ENCODE measurements at regions not wholly inside any gene's neighbourhood (a gene's known extent, or its start where the extent isn't known, plus 50 kb on each side); places are given as distances from the start of the nearest gene placed in this dataset.
"Not testable (repeated sequence)": the region's sequence is repeated elsewhere in the genome, so short reads cannot be mapped to it uniquely, and the experiment has no call there.

DNA sequence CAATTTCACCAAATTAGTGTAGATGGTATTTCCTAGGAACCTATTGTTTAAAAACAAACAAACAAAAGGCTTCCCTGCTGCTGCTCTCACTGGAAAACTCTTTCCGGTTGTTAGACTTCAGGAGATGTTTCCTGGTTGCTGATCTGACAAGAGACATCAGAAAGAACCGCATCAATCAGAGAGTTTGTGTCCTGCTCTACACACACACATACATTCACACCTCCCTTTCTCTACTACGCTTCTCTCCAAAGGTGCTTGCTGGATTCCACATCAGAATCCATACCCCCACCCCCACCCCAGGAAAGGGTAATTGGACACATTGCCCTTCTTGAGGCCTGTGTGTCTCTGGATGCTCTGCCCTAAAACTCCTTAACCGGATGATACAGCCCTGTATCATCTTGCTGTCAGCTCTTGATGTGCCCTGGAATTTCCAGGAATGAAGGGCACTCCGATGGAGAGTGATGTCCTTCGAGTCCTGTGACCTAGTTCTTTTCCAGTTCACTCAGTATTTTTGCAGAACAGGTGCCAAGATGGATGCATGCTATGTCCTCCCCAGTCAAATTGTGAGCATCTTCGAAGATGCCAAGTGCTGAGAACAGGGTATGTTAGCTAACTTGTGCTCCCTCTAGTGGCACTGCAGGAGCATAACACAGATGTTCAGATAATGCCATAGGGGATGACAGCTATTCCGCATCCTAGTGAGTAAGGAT, 113.7 kb upstream of the SLC35F3 start:
- DNase-seq, result peak; percentile 34

DNA sequence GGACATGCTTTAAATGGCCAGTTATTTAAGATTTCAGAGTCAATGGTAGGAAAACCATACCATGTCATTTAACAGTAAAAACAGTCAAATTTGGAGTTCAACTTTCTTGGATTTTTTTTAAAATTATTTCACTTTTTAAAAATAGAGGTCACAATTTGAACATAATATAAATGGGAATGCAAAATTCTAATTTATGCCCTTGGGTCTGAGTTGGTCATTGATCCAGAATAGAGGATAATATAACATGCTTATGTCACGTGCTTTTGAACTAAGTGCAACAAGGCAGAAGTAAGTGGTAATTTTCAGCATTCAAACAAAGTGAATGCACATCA, 113.1 kb upstream of the SLC35F3 start:
- no peak for DNase-seq

DNA sequence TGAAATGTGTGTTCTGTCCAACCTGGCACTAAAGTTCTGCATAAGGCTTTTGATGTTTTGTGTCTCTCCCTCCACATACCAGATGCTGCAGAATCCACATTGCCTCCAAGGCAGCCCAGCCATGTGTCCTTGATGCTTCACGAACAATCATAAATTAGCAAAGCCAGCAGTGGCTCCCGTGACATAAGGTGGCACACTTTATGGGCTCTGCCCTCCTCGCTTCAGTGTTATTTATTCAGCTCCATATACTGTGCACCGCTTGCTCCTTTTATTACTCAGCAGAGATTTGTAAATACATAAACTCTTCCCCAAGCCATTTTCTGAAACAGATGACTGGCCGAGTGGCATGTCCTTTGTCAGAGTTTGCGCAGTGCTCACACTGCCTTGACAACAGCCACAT, 112.8 kb upstream of the SLC35F3 start:
- DNase-seq, result no peak

DNA sequence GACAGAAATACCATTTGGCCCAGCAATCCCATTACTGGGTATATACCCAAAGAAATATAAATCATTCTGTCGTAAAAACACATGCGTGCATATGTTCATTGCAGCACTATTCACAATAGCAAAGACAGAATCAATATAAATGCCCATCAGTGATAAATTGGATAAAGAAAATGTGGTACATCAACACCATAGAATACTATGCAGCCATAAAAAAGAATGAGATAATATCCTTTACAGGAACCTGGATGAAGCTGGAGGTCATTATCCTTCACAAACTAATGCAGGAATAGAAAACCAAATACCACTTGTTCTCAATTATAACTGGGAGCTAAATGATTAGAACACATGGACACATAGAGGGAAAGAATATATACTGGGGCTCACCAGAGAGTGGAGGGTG, 109.6 kb upstream of the SLC35F3 start:
- DNase-seq, result no peak

DNA sequence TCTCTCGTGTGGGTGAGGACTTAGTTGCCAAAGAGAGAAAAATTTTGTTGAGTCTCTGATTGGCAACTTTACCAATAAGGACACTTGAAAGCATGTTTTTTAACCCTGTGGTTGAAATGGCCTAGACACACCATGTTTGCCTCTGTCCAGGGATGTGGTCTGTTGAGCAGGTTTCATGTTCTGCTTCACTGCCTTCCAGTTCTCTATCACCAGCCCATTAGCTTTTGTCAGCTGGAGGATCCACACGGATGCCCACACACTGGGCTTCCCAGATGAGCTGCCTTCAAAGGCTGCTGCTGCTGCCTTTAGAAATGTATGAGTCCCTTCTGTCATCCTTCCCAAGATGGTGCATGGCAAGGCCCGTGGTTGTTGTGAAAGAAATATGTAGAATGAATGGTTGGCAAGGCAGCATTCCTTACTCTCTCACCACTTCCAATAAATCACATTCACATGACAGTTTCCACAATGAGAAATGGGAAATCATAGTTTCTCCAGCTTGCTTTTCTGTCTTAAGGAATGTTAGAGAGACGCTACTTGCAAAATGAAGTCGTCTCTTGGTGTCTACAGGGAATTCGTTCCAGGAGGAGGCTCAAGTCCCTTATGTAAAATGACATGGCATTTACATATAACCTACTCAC, 108.2 kb upstream of the SLC35F3 start:
- DNase-seq, result no peak

DNA sequence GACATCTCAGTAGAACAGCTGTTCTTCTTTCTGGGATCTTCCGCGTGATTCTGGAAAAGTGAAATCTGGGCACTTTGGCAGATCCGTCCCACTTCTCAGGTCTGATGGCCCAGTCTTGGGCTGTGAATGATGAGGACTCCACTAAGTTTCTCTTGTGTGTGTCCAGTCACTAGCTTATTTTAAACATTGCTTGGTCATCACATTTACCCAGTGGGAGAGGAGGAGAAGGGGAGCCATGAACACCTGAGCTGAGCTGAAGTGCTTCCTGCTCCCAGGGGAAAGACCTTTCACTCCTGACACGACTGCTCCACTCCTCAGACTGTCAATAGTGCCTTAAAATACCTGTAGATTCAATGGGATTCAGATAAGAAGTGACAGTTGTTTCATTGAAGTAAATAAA, 101.9 kb upstream of the SLC35F3 start:
- no peak for DNase-seq

DNA sequence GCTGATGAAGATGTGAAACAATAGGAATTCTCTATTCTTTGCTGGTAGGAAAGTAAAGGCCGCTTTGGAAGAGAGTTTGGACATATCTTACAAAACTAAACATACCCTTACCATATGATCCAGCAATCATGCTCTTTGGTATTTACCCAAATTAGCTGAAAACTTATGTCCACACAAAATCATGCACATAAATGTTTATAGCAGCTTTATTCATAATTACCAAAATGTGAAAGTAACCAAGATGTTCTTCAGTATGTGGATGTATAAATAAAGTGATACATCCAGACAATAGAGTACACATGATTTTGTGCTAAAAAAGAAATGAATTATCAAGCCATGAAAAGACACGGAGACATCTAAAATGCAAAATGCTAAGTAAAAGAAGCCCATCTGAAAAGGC, 98.7 kb upstream of the SLC35F3 start:
- DNase-seq, result no peak

DNA sequence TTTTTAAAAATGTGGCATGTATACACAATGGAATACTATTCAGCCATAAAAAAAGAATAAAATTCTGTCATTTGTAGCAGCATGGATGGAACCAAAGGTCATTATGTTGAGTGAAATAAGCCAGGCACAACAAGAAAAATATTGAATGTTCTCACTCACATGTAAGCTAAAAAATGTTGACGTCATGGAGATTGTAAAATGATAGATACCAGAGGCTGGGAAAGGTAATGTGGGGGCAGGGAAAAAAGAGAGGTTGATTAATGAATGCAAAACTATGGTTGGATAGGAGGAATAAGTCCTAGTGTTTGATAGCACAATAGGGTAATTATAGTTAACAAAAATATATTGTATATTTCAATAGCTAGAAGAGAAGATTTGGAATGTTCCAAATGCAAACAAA, 89.1 kb upstream of the SLC35F3 start:
- DNase-seq, result no peak

DNA sequence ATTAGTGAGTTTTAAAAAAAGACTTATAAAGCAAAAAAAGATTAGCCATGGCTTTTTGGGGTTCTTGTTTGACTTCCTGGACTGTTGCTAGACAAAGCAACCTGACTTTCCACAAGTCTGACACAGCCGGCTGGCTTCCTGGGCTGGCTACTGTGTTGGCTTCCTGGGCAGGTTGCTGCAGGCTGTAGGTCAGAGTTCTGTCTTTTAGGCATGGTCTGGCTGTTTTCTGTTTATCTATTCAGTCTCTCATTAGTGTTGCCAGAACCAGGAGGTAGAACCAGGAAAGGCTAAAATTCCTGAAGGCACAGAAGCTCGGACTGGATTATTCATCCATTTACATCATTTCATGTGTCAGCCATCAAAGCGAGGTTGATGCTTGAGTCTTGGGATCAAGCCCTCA, 88.6 kb upstream of the SLC35F3 start:
- no peak for DNase-seq

DNA sequence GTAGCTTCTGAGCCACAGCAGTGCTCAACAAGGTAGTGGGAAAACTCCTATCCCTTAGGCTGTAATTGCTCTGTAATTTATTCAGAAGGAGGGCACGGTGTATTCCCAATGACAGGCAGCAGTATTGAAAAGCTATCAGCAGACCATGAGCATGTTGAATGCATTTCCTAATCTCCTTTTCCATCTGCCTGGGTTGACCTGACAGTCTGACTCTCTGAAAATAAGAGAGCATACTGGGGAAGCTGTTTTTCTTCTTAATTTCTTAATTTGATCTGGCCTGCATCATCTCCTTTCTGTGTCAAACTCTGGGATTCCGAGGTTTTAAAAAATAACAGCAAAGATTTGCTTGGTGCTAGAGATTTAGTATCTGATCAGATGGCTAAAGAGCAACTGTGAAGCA, 88.1 kb upstream of the SLC35F3 start:
- no peak for DNase-seq

DNA sequence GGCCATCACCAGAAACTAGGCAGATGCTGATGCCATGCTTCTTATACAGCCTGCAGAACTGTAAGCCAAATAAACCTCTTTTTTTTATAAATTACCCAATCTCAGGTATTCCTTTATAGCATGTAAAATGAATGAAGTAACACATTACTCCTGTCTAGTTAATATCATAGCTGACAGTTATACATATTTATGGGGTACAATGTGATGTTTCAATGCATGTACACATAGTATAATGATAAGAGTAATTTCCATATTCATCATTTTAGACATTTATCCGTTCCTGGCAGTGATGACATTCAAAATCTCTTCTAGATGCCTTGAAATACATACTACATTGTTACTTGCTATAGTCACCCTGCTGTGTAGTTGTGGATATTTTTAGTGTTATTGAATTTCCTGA, 85.4 kb upstream of the SLC35F3 start:
- DNase-seq, result no peak

DNA sequence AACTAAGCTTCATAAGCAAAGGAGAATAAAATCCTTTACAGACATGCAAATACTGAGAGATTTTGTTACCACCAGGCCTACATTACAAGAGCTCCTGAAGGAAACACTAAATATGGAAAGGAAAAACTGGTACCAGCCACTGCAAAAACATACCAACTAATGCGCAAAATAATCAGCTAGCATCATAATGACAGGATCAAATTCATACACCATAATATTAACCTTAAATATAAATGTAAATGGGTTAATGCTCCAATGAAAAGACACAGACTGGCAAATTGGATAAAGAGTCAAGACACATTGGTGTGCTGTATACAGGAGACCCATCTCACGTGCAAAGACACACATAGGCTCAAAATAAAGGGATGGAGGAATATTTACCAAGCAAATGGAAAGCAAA, 80.3 kb upstream of the SLC35F3 start:
- DNase-seq, result not testable (repeated sequence)

DNA sequence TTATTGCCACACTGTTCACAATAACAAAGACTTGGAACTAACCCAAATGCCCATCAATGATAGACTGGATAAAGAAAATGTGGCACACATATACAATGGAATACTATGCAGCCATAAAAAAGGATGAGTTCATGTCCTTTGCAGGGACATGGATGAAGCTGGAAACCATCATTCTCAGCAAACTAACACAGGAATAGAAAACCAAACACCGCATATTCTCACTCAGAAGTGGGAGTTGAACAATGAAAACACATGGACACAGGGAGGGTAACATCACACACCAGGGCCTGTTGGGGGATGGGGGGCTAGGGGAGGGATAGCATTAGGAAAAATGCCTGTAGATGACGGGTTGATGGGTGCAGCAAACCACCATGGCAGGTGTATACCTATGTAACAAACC, 76.5 kb upstream of the SLC35F3 start:
- not testable (repeated sequence) for DNase-seq

DNA sequence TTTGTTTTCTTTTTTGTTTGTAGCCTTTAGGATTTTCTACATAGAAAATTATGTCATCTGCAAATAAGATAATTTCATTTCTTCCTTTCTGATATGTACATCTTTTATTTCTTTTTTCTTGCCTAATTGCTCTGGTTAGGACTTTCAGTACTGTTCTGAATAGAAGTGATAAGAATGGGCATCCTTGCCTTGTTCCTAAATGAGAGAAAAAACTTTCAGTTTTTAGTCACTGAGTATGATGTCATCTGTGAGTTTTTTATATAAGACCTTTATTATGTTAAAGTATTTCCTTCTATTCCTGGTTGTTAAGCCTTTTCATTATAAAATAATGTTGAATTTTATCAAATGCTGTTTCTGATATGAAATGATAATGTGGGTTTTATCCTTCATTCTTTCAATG, 76.0 kb upstream of the SLC35F3 start:
- DNase-seq, result no peak

DNA sequence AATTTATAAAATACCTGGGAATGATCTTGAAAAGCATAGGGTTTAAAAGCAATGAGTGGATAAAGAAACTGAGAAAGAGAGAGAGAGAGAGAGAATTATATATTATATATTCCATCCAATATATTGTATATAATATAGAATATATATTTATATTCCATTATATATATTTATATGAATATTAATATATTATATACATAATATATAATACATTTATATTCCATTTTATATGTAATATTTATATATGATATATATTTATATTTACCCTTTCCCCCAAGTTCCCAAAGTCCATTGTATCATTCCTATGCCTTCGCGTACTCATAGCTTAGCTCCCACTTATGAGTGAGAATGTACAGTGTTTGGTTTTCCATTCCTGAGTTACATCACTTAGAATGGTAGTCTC, 69.9 kb upstream of the SLC35F3 start:
- DNase-seq, result no peak

DNA sequence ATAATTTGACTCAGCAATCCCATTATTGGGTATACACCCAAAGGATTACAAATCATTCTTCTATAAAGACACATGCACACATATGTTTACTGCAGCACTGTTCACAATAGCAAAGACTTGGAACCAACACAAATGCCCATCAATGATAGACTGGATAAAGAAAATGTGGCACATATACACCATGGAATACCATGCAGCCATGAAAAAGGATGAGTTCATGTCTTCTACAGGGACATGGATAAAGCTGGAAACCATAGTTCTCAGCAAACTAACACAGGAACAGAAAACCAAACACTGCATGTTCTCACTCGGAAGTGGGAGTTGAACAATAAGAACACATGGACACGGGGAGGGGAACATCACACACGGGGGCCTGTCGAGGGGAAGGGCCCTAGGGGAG, 66.3 kb upstream of the SLC35F3 start:
- not testable (repeated sequence) for DNase-seq

DNA sequence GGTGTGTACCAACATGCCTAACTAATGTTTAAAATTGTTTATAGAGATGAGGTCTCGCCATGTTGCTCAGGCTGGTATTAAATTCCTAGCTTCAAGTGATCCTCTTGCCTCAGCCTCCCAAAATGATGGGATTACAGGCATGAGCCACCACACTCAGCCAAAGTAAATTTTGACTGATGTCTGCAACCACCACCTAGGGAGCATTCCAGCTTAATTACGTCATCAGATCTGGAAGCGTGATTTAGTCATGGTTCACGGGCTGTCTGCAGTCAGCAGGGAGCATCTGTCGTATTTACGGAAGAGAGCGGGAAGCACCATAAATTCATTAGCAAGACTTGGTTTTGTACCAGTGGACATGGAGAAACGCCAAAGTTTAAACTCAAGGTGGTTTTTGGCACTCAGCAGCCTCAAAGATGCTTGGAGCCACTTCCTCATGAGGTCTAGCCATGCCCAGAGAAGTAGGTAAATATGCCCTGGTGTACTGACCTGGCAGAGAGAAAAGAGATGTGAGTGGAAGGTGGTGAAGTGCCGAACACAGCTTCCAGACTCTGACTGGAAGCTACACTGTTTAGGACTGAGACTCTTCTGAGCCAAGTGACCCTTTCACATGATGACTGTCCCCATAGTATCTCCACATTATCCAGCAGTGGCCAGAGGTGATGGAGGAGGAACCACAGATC, 60.8 kb upstream of the SLC35F3 start:
- DNase-seq, result no peak

DNA sequence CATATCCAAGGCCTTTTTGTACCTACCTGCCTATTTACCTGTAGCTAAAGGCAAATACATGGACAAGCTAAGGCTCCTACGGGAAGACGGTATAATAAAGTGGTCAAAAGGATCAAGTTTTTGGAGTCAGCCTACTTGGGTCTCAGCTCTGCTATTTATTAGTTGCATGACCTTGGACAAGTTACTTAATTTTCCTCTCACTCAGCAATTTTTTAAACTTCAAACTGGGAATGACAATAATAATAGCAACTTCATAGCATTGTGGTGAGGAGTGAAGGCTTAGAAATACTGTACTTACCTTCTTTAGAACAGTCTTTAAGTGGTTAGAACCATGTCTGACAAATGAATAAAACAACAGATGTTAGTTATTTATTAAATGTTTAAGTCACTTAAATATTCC, 60.2 kb upstream of the SLC35F3 start:
- DNase-seq, result no peak

DNA sequence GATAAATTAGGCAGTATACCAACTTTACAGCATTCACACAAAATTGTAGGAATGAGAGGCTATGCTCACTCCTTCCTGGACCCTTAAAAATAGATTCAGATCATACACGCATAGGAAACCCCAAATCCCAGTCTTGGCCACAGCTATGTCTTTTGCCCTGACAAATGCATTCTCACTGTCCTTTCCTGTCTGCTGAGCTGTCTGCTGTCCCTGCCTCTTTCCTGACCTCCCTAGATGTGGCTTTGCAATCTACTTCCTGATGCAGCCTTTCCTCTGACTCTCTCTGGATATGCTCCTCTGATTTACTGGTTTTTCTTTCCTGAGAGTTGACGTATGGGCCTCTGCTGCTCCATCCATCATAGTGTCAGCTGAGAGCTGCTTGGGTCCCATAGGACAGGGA, 59.8 kb upstream of the SLC35F3 start:
- no peak for DNase-seq
